Adrenal gland (tissue), 5 donors: ENCODE measurements at regions not wholly inside any gene's neighbourhood (a gene's known extent, or its start where the extent isn't known, plus 50 kb on each side); places are given as distances from the start of the nearest gene placed in this dataset.

Experiments
- CTCF ChIP-seq, 6 experiments: fragments of 450-650 bp in 4 of 6; fragments of 200-600 bp in 2 of 6; sonication (generic) in 1 of 6; IDR thresholded peaks; 1 replicate in 5 of 6; 2 replicates in 1 of 6; pipeline versions ENCODE4 v1.5.1 to v1.8.0; 2016 to 2021; ENCODE audit warnings: antibody characterized with exemption in 6 of 6, mild to moderate bottlenecking in 2 of 6, moderate library complexity in 1 of 6
- POLR2A ChIP-seq, 2 donors: fragments of 450-650 bp; IDR thresholded peaks; one replicate each; pipeline ENCODE4 v1.6.1; 2017; ENCODE audit warnings: antibody characterized with exemption in 2 of 2, mild to moderate bottlenecking in 2 of 2, moderate library complexity in 1 of 2
- donor health status: DM: no; HTN: no; CAD: no.

DNA sequence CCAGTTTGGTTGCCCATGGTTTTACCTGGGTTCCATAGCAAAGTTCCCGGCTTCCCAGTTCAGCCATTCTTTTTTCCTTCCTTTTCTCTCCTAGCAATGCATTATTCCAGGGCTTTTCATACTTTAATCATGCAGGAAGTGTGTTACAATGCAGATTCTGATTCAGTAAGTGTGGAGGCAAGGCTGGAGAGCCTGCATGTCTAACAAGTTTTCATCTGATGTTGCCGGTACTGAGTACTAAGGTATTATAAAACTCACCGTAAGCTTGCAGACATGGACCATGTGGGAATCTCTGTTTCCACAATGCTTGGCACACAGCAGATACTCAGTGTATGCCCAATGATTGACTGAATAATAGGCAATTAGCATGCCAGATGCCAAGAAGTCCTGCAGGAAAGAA, 102.9 kb upstream of the SHB start:
- TF ChIP-seq CTCF (IDR thresholded peaks at IDR 0.05) = no peak
- no peak for TF ChIP-seq POLR2A (IDR thresholded peaks at IDR 0.05)
